ENCODE measurements at regions not wholly inside any gene's neighbourhood (a gene's known extent, or its start where the extent isn't known, plus 50 kb on each side); places are given as distances from the start of the nearest gene placed in this dataset.

GRCh38 chr3:88912294-88912877, 195.0 kb upstream of the EPHA3 start:
- ATAC-seq: no peak
- TF ChIP-seq CREB5 (CRISPR knock-in tag; IDR thresholded peaks at IDR 0.05; ENCODE audit: low read depth) (no peak), GLIS3 (CRISPR knock-in tag; IDR thresholded peaks at IDR 0.05) (no peak), PATZ1 (CRISPR knock-in tag; IDR thresholded peaks at IDR 0.05; ENCODE audit: borderline replicate concordance) (no peak), TSHZ2 (CRISPR knock-in tag; IDR thresholded peaks at IDR 0.05) (no peak), SNAI2 (CRISPR knock-in tag; IDR thresholded peaks at IDR 0.05) (no peak), ESRRG (CRISPR knock-in tag; IDR thresholded peaks at IDR 0.05) (no peak), RARB (CRISPR knock-in tag; IDR thresholded peaks at IDR 0.05) (no peak), ZFP3 (CRISPR knock-in tag; IDR thresholded peaks at IDR 0.05) (no peak), ARNTL (CRISPR knock-in tag; IDR thresholded peaks at IDR 0.05; ENCODE audit: borderline replicate concordance, low read depth) (no peak), ZNF70 (CRISPR knock-in tag; IDR thresholded peaks at IDR 0.05) (no peak), CSDC2 (CRISPR knock-in tag; IDR thresholded peaks at IDR 0.05) (no peak), ZC3H10 (CRISPR knock-in tag; IDR thresholded peaks at IDR 0.05) (no peak), OSR1 (CRISPR knock-in tag; IDR thresholded peaks at IDR 0.05) (no peak), ZFP30 (CRISPR knock-in tag; IDR thresholded peaks at IDR 0.05) (no peak), POU6F1 (CRISPR knock-in tag; IDR thresholded peaks at IDR 0.05; ENCODE audit: borderline replicate concordance, low read depth) (no peak), ZNF565 (CRISPR knock-in tag; conservative IDR thresholded peaks at IDR 0.05; ENCODE audit: low read depth) (no peak)

GRCh38 chr3:88918841-88919240, 188.6 kb upstream of the EPHA3 start:
- TF ChIP-seq TSHZ2 (CRISPR knock-in tag; IDR thresholded peaks at IDR 0.05) (no peak), ZNF565 (CRISPR knock-in tag; conservative IDR thresholded peaks at IDR 0.05; ENCODE audit: low read depth) (no peak), CSRNP3 (CRISPR knock-in tag; IDR thresholded peaks at IDR 0.05) (no peak), ESRRG (CRISPR knock-in tag; IDR thresholded peaks at IDR 0.05) (no peak), ZNF8 (CRISPR knock-in tag; IDR thresholded peaks at IDR 0.05) (no peak), ZFP3 (CRISPR knock-in tag; IDR thresholded peaks at IDR 0.05) (no peak), SNAI2 (CRISPR knock-in tag; IDR thresholded peaks at IDR 0.05) (no peak)
- no peak for ATAC-seq

All from SK-N-SH treated with all-trans-retinoic acid at 6 μM for 48 hours (cell line).